Activated naive CD8-positive, alpha-beta T cell treated with anti-CD3 and anti-CD28 coated beads, Interleukin-2, amount 10 ng/mL, durations not matched to agents 7 days and 5 days (primary cell): ENCODE measurements at regions not wholly inside any gene's neighbourhood (a gene's known extent, or its start where the extent isn't known, plus 50 kb on each side); places are given as distances from the start of the nearest gene placed in this dataset.

Source experiments
- ATAC-seq: fragments of 150-1000 bp; cut with Tn5 transposase; one replicate; pipeline ENCODE4 v1.10.0; 2021; ENCODE audit warnings: low read depth, moderate library complexity
- POLR2A ChIA-PET: fragments of 350-600 bp; sonication (Branson Sonifier 250); formaldehyde crosslinking; loops from one replicate; lab custom pipeline; 2021; ENCODE audit warnings: antibody characterized with exemption; lab: Charles Lee
- DNase-seq: peaks from one replicate; pipeline ENCODE4 v3.0.0; 2021
- H3K27ac Mint-ChIP-seq: one replicate; pipeline ENCODE4 v1.8.0; 2022; ENCODE audit warnings: mild to moderate bottlenecking, mixed read lengths
- H3K27me3 Mint-ChIP-seq: one replicate; pipeline ENCODE4 v1.8.0; 2022; ENCODE audit warnings: mild to moderate bottlenecking, moderate library complexity, mixed read lengths
- H3K36me3 Mint-ChIP-seq: one replicate; pipeline ENCODE4 v1.8.0; 2021; ENCODE audit warnings: mild to moderate bottlenecking, mixed read lengths
- H3K4me1 Mint-ChIP-seq: one replicate; pipeline ENCODE4 v1.8.0; 2021; ENCODE audit warnings: mixed read lengths
- H3K4me3 Mint-ChIP-seq: one replicate; pipeline ENCODE4 v1.8.0; 2022; ENCODE audit warnings: mild to moderate bottlenecking, moderate library complexity, mixed read lengths
- H3K9me3 Mint-ChIP-seq: one replicate; pipeline ENCODE4 v1.8.0; 2021; ENCODE audit warnings: mixed read lengths

DNA sequence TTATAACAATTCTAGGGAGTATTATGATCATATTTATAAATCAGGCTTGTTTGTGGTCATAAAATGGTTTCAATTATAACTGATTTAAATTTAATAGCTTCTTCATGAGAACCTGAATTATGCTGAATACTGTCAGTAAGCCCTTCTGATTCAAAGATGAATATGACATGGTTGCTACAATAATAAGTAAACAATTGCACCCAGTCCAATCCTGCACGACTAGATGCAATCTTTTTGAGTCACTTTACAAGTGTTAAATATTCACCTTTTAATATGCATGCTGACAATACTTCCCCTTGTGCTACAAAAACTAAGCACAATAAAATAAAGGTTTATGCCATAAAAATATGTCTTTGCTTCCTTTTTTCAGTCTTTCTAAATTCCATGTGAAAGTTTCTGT lies 325.2 kb downstream of the KCNJ3 start:
- H3K9me3 Mint-ChIP-seq, result no peaks in the 10 kb centered on the region
- POLR2A ChIA-PET, result no interaction called here
- no peak overlapping the region for H3K4me3 Mint-ChIP-seq
- no peaks in the 10 kb centered on the region for H3K36me3 Mint-ChIP-seq
- DNase-seq (no peak), ATAC-seq (no peak)
- H3K27me3 Mint-ChIP-seq, result no peaks in the 10 kb centered on the region
- H3K4me1 Mint-ChIP-seq, result no peaks in the 10 kb centered on the region
- no peak overlapping the region for H3K27ac Mint-ChIP-seq

DNA sequence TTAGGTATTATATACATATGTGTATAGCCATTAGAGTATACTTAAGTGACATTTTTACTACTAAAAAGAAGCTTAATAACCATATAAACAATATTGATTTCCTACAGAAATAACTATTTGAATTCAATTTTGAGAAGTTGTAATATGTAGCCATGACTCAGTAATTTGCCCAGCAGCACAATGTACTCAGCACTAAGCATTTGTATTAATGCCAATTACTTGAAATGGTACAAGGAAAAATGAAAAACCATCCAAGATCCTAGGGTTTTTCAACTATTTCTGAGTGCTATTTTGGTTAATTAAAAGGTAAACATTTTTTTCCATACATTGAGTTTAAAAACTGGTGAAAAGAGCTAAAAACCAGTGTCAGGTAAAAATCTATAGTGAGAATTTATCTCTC lies 324.0 kb downstream of the KCNJ3 start:
- DNase-seq (no peak), ATAC-seq (no peak)
- no peaks in the 10 kb centered on the region for H3K27me3 Mint-ChIP-seq
- H3K4me1 Mint-ChIP-seq, result no peaks in the 10 kb centered on the region
- POLR2A ChIA-PET, result no interaction called here
- no peak overlapping the region for H3K27ac Mint-ChIP-seq
- no peaks in the 10 kb centered on the region for H3K9me3 Mint-ChIP-seq
- no peak overlapping the region for H3K4me3 Mint-ChIP-seq
- no peaks in the 10 kb centered on the region for H3K36me3 Mint-ChIP-seq

DNA sequence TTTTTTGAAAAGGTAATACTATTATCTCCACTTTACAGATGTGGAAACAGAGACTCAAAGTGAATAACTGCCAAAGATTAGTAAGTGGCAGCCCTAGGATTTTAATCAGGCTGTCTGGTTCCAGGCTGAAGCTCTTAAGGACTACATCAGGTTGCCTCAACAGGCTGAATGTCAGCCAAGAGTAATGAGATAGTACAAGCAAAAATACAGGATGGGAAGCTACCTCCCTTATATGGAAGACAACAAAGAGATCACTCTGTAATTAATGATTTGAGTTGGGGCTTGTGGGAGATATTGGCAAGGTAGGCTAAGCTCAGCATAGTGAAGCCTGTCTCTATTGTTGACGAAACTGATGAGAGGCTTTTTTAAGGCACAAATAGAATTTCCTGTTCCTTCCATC lies 323.1 kb downstream of the KCNJ3 start:
- POLR2A ChIA-PET, result no interaction called here
- Mint-ChIP-seq H3K27me3 (no peaks in the 10 kb centered on the region), H3K4me1 (no peaks in the 10 kb centered on the region), H3K9me3 (no peaks in the 10 kb centered on the region), H3K4me3 (no peak overlapping the region), H3K36me3 (no peaks in the 10 kb centered on the region), H3K27ac (no peak overlapping the region)
- DNase-seq (no peak), ATAC-seq (no peak)

- H3K27me3 Mint-ChIP-seq, result no peaks in the 10 kb centered on the region
- H3K36me3 Mint-ChIP-seq, result no peaks in the 10 kb centered on the region
- H3K4me3 Mint-ChIP-seq, result no peak overlapping the region
- no peaks in the 10 kb centered on the region for H3K9me3 Mint-ChIP-seq
- no peaks in the 10 kb centered on the region for H3K4me1 Mint-ChIP-seq
- DNase-seq (no peak), ATAC-seq (no peak)
- POLR2A ChIA-PET, result no interaction called here
- H3K27ac Mint-ChIP-seq, result no peak overlapping the region
Observed at GRCh38 chr2:155020246-155020645, 321.8 kb downstream of the KCNJ3 start.

DNA sequence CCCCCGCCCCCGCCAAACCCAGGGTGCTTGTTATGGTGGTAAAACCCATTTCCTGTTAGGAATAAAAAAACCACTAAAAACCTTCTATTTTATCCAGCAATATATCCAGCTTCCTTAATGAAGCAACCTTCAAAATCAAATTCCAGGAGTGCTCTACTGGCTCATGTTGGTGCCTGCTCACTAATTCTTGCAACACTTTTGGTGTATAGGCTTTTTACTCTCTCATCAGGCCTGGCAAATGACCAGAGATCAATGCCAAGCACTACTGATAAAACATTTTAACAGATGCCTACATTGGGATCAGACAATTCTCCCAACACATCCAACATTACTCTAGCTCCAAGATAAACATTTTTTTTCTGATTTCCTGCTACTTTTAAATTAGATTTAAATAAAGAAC lies 312.4 kb downstream of the KCNJ3 start:
- ATAC-seq (no peak), DNase-seq (no peak)
- no peak overlapping the region for H3K27ac Mint-ChIP-seq
- H3K4me3 Mint-ChIP-seq, result no peak overlapping the region
- H3K4me1 Mint-ChIP-seq, result no peaks in the 10 kb centered on the region
- no peaks in the 10 kb centered on the region for H3K27me3 Mint-ChIP-seq
- POLR2A ChIA-PET, result no interaction called here
- H3K36me3 Mint-ChIP-seq, result no peaks in the 10 kb centered on the region
- peaks cover 2% of the 10 kb centered on the region for H3K9me3 Mint-ChIP-seq

DNA sequence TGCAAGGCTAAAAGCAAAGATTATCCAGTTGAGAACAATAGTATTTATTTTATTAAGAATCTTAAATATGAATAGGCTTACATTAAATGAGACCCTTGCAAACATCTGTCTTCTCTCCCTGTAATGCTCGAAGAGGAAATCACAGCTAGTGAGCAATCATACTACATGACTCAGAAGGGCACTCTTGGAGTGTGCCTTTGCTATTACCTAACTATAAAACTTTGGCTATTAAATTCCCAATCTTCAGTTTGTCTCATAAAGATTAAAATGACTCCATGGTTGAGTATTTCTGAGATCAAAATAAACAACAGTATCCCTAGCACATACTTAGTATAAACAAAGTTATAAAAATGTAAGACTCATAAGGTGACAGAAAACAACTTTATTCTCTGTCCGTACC lies 296.9 kb downstream of the KCNJ3 start:
- H3K27me3 Mint-ChIP-seq, result no peaks in the 10 kb centered on the region
- ATAC-seq, result no peak
- POLR2A ChIA-PET, result no interaction called here
- no peaks in the 10 kb centered on the region for H3K9me3 Mint-ChIP-seq
- no peak overlapping the region for H3K4me3 Mint-ChIP-seq
- DNase-seq, result no peak
- H3K27ac Mint-ChIP-seq, result no peak overlapping the region
- H3K36me3 Mint-ChIP-seq, result no peaks in the 10 kb centered on the region
- H3K4me1 Mint-ChIP-seq, result no peaks in the 10 kb centered on the region

DNA sequence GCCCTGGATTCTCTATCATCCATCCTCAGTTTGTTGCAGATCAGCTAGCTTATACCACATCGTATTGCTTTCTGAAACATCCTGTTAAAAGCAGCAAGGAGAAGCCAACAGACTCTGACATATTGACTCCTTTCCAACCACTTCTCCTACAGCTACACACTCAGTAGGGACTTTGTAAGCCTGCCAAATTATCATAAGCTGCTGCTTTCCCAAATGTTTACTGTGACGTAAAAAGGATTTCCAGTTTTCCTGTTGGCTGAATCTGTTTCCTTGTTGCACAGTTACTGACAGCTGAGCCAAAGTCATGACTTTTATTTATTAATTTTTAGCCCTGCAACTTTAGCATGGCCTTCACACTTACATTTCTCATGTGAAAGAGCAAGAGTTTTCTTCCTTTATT lies 294.3 kb downstream of the KCNJ3 start:
- Mint-ChIP-seq H3K9me3 (no peaks in the 10 kb centered on the region), H3K36me3 (no peaks in the 10 kb centered on the region), H3K27me3 (no peaks in the 10 kb centered on the region), H3K4me1 (no peaks in the 10 kb centered on the region), H3K4me3 (no peak overlapping the region), H3K27ac (no peak overlapping the region)
- ATAC-seq (no peak), DNase-seq (no peak)
- POLR2A ChIA-PET, result no interaction called here

DNA sequence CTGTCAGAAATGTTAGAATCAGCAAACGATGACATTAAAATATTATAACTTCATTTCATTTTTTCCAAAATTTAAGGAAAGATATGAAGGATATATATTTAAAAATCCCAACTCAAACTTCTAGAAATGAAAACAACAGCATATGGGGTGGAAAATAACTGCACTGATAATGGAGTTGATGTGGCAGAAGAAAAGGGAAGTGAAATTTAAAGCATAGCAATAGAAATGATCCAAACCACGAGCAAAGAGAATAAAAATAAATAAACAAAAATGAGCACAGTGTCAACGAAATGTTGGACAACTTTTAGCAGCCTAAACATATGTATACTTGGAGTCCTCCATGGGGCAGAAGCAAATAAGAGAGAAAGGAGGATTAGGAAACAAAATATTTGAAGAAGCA lies 280.2 kb downstream of the KCNJ3 start:
- no peak overlapping the region for H3K4me3 Mint-ChIP-seq
- no peak overlapping the region for H3K27ac Mint-ChIP-seq
- POLR2A ChIA-PET, result no interaction called here
- no peaks in the 10 kb centered on the region for H3K9me3 Mint-ChIP-seq
- no peaks in the 10 kb centered on the region for H3K4me1 Mint-ChIP-seq
- H3K36me3 Mint-ChIP-seq, result no peaks in the 10 kb centered on the region
- no peak for ATAC-seq
- H3K27me3 Mint-ChIP-seq, result no peaks in the 10 kb centered on the region
- no peak for DNase-seq

DNA sequence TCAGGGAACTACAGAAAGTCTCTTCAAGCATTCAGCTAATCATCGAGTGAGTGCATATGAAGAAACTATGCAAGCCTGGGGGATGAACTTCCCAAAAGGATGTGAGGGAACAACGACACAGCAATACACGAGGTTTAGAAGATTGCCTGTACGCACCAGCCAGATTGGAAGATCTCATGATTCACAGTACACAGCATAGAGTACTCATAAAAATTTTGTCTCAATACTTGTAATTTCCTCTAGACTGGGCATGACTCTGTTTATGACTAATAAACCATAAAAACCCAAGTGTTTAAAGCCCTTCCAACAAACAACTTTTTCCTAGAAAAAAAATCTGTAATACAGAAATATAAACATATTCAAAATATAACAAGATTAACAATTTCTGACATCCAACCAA lies 279.7 kb downstream of the KCNJ3 start:
- POLR2A ChIA-PET, result no interaction called here
- H3K27me3 Mint-ChIP-seq, result no peaks in the 10 kb centered on the region
- no peak overlapping the region for H3K4me3 Mint-ChIP-seq

GRCh38 chr2:154974041-154974440 lies 275.5 kb downstream of the KCNJ3 start:
- H3K4me1 Mint-ChIP-seq, result no peaks in the 10 kb centered on the region
- no peaks in the 10 kb centered on the region for H3K9me3 Mint-ChIP-seq
- POLR2A ChIA-PET, result no interaction called here
- DNase-seq, result no peak
- H3K27ac Mint-ChIP-seq, result no peak overlapping the region
- no peaks in the 10 kb centered on the region for H3K36me3 Mint-ChIP-seq
- no peak overlapping the region for H3K4me3 Mint-ChIP-seq
- H3K27me3 Mint-ChIP-seq, result no peaks in the 10 kb centered on the region
- ATAC-seq, result no peak

More for the DNA sequence above, 279.7 kb downstream of the KCNJ3 start:
- Mint-ChIP-seq H3K36me3 (no peaks in the 10 kb centered on the region), H3K9me3 (no peaks in the 10 kb centered on the region), H3K4me1 (no peaks in the 10 kb centered on the region), H3K27ac (no peak overlapping the region)
- no peak for ATAC-seq
- no peak for DNase-seq

DNA sequence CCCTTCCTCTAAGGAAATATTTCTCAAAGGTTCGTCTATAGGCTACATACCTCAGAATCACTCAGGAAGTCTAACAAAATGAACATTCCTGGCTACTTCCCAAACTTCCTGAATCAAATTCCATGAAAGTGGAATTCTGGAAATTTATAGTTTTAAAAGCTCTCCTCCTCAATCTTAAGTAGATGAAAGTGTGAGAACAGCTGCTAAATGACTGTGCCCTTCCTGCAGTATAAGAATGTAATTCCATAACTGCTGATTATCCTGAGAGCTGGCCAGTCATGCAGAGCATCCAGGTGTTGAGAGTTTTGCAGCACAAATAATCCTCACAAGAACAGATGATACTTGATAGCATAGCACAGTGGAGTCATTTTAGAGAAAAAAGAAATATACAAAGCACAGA lies 265.0 kb downstream of the KCNJ3 start:
- Mint-ChIP-seq H3K36me3 (no peaks in the 10 kb centered on the region), H3K9me3 (peaks cover 4% of the 10 kb centered on the region), H3K27me3 (no peaks in the 10 kb centered on the region), H3K4me3 (no peak overlapping the region), H3K4me1 (no peaks in the 10 kb centered on the region), H3K27ac (no peak overlapping the region)
- DNase-seq, result no peak
- no peak for ATAC-seq
- POLR2A ChIA-PET, result no interaction called here

- Mint-ChIP-seq H3K36me3 (no peaks in the 10 kb centered on the region), H3K27ac (no peak overlapping the region), H3K9me3 (peaks cover 4% of the 10 kb centered on the region), H3K4me1 (no peaks in the 10 kb centered on the region), H3K27me3 (no peaks in the 10 kb centered on the region), H3K4me3 (no peak overlapping the region)
- POLR2A ChIA-PET, result no interaction called here
- ATAC-seq, result no peak
- DNase-seq, result no peak
Observed at GRCh38 chr2:154961676-154962075, 263.2 kb downstream of the KCNJ3 start.

- no peaks in the 10 kb centered on the region for H3K27me3 Mint-ChIP-seq
- POLR2A ChIA-PET, result no interaction called here
- ATAC-seq, result no peak
- H3K4me1 Mint-ChIP-seq, result no peaks in the 10 kb centered on the region
- H3K27ac Mint-ChIP-seq, result no peak overlapping the region
- H3K4me3 Mint-ChIP-seq, result no peak overlapping the region
- no peak for DNase-seq
- H3K36me3 Mint-ChIP-seq, result no peaks in the 10 kb centered on the region
- peaks cover 4% of the 10 kb centered on the region for H3K9me3 Mint-ChIP-seq
Observed at GRCh38 chr2:154960802-154961583, 262.5 kb downstream of the KCNJ3 start.

GRCh38 chr2:154952346-154952980 lies 254.0 kb downstream of the KCNJ3 start:
- Mint-ChIP-seq H3K27me3 (peaks cover 1% of the 10 kb centered on the region), H3K36me3 (no peaks in the 10 kb centered on the region), H3K4me3 (no peak overlapping the region), H3K4me1 (no peaks in the 10 kb centered on the region), H3K9me3 (no peaks in the 10 kb centered on the region), H3K27ac (no peak overlapping the region)
- POLR2A ChIA-PET, result no interaction called here
- ATAC-seq (no peak), DNase-seq (no peak)
